Lower leg skin (tissue), 3 donors: ENCODE measurements at regions not wholly inside any gene's neighbourhood (a gene's known extent, or its start where the extent isn't known, plus 50 kb on each side); places are given as distances from the start of the nearest gene placed in this dataset.

Source experiments
- CTCF ChIP-seq, 3 donors: fragments of 450-650 bp; IDR thresholded peaks; one replicate each; pipeline ENCODE4 v1.5.1; 2016; ENCODE audit warnings: antibody characterized with exemption in 3 of 3, mild to moderate bottlenecking in 3 of 3, moderate library complexity in 2 of 3
- POLR2A ChIP-seq, 2 donors: fragments of 450-650 bp; IDR thresholded peaks; one replicate each; pipeline ENCODE4 v1.6.1; 2016 to 2017; ENCODE audit warnings: antibody characterized with exemption in 2 of 2, mild to moderate bottlenecking in 1 of 2, moderate library complexity in 1 of 2

DNA sequence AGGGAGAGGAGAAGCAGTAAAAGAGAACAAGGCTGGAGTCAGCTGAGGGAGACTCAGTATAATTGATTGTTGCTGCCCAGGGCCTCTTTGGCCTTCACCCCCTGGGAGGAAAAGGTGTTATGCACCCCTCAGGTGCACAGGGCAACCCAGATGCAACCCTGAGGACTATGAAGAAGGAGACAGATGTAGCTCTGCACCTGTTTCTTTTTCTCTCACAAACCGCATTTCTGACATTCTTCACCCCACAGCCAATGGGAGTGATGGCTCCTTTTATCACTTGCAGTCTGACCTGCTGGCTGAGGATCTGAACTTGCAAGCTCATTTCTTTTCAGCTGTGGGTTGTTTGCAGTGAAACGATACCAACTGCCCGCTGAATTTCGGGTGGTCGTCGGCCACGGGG is 64.1 kb upstream of the F13A1 start:
- TF ChIP-seq CTCF (IDR thresholded peaks at IDR 0.05) (no peak), POLR2A (IDR thresholded peaks at IDR 0.05) (no peak)
